ENCODE measurements at regions not wholly inside any gene's neighbourhood (a gene's known extent, or its start where the extent isn't known, plus 50 kb on each side); places are given as distances from the start of the nearest gene placed in this dataset.

DNA sequence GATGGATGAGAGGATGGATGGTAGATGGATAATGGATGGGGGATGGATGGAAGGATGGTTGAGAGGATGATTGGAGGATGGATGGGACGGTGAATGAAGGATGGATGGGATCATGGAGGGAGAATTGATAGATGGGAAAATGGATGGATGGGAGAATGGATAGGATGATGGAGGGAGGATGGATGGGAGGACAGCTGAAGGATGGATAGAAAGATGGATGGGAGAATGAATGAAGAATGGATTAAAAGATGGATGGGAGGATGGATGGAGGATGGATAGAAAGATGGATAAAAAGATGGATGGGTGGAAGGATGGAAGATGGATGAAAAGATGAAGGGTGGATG is 218.3 kb upstream of the IER5L start:
- DNase-seq: no peak

DNA sequence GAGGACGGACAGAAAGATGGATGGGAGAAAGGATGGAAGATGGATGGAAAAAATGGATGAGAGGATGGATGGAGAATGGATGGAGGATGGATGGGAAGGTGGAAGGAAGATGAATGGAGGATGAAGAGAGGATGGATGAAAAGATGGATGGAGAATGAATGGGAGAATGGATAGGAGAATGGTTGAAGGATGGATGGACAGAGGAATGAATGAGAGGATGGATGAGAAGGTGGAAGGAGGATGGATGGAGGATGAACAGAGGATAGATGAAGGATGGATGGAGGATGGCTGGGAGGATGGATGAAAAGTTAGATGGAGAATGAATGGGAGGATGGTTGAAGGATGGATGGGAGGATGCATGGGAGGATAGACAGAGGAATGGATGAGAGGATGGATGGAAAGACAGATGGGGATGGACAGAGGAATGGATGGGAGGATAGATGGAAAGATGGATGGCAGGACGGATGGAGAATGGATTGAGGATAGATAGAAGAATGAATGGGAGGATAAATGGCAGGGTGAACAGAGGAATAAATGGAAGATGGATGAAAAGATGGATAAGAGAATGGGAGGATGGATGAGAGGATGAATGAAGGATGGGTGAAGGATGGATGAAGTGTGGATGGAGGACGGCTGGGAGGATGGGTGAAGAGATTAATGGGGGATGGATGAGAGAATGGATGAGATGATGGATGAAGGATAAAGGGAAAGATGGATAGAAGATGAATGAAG is 217.7 kb upstream of the IER5L start:
- no peak for DNase-seq

DNA sequence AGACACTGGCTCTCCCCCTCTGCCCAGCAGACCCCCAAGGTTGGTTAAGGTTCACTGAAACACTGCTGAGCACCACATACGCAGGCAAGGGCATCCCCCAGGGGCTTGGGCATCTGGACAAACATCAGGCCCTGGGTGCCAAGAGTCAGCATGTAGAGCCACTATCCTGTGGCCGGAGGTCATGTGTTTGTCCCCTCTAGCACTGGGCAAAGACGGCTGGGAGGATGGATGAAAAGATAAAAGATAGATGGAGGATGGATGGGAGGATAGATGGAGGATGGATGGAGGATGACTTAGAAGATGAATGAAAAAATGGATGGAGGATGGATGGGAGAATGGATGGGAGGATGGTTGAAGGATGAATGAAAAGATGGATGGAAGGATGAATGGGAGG is 216.8 kb upstream of the IER5L start:
- no peak for DNase-seq

DNA sequence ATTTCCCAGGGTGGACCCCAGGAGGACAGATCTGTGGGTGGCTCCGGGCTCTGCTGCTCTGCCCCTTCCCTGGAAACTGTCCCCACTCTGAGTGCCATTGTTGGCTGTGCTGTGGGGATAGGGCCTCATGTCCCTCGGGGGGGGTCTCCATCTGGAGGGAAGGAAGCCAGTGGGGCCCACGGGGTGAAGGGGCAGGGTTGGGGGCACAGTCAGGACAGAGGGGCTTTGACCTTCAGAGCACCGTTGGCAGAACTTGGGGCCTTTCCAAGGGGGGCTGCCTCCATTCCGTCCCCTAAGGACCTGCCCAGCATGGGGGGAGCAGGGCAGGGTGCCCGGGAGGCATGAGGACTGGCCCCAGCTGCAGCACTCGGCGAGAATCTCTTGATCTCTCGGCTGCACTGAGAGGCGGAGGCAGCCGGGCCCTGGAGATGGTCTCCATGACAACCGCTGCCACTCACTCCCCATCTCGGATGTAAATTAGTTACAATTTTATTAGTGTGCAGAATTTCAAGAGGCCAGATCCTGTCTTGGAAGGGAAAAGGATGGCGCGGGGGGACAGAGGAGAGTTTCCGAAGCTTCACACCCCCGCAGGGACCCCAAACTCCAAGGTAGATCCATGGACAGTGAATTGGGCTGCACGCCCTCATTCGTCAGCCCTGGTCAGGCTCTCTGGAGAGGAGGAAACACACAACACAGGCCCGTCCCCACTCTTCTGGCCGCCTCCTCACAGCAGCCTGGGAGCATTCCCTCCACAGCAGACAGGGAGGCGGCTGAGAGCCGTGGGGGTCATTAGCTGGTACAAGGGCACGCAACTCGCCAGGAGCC is 216.2 kb upstream of the IER5L start:
- no peak for DNase-seq

DNA sequence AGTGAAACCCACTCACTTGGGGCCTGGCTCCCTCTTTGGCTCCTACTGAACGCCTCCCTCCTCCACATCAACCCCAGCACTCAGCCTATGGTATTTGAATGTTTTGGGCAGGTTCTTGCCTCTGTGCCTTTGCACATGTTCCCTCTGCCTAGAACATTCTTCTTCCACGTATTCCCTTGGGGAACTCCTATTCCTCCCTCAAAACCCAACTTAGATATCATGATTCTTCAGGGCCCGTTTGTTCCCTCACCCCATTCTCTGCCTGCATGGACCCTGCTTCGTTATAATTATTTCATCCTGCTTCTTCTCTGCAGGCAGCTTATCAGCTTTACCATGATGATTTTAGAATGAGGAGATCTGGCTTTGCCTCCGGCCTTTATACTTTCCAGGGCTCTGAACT is 215.0 kb upstream of the IER5L start:
- no peak for DNase-seq

DNA sequence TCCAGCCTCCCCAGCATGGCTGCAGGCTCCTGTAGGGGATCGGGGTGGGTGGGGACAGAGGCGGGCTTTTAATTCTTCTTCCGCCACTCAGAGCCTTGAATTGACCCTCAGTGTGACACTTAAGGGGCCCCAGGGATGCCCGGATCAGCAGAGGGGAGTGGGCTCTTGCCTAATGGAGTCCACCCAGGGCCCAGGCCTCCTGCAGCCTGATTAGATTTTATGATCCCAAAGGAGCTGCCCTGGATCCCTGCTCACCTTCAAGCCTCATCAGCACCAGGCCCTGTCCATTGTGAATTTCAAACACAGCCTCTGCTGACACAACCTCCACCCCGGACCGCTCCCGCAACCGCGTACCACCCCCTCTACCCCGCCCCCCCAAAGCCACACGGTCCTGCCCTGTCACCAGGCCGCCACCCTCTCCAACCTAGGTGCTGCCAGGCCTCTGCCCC is 214.1 kb upstream of the IER5L start:
- no peak for DNase-seq

DNA sequence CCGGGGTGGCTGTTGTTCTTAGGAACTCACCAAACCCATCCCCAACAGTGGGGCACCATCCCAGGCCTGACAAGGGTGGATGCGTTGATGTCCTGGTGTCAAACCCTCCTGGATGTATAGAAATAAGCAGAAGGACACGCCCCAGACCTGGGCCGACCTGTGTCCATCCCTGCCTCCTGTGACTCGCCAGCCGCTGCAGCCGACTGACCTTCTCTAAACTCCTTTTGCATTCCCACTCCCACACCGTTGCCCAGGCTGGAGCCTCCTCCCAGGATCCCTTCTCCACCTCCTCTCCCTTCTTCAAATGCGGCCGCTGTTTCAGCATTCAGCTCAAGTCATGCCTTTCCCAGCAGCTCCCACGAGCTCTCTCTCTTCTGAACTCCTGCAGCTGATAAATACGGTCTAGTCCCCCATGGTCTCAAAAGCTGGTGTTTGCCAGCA is 213.2 kb upstream of the IER5L start:
- DNase-seq: no peak

DNA sequence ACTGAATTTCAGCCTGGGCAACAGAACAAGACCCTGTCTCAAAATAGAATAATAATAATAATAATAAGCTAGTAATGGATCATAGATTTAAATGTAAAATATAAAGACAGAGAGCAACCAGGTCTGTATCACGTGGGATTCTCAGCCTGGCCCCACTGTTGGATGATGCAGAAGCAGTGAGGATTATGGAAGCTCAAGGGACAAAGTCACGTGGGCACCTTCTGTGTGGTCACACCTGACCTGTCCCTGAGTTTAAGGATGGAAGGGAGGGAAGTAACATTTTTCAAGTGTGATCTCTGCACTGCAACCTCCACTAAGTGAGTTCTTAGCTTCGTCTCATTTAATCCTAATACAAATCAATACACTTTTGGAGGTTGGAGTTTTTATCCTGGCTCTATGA is 212.5 kb upstream of the IER5L start:
- no peak for DNase-seq

DNA sequence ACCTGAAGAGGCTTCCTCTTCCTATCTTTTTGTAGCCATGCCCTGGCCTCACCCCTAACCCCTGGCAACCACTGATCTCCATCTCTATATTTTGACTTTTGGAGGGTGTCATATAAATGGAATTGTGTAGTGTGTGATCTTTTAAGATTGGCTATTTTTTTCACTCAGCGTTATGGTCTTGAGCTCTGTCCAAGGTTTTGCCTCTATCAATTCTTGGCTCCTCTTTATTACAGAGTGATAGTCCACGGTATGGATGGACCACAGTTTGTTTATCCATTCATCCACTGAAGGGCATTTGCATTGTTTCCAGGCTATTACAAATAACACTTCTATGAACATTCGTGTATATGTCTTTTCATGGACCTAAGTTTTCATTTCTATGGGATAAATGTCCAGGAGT is 209.8 kb upstream of the IER5L start:
- DNase-seq: no peak

DNA sequence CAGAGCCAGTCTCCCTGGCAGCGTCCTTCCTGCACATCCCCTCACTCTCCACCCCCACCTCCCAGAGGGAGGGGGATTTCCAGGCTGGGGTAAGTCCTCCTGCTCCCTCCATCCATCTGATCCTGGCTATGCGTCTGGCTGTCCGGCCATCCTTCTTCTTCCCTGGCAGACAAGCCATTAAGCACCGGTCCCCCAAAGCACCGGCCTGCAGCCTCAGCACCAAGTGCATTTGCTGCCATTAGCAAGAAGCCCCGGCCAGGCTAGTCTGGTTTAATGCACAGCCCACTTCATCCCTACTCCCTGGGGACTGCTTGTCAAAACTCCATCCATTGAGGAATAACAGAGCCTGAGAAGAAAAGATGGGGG is 208.7 kb upstream of the IER5L start:
- no peak for DNase-seq

DNA sequence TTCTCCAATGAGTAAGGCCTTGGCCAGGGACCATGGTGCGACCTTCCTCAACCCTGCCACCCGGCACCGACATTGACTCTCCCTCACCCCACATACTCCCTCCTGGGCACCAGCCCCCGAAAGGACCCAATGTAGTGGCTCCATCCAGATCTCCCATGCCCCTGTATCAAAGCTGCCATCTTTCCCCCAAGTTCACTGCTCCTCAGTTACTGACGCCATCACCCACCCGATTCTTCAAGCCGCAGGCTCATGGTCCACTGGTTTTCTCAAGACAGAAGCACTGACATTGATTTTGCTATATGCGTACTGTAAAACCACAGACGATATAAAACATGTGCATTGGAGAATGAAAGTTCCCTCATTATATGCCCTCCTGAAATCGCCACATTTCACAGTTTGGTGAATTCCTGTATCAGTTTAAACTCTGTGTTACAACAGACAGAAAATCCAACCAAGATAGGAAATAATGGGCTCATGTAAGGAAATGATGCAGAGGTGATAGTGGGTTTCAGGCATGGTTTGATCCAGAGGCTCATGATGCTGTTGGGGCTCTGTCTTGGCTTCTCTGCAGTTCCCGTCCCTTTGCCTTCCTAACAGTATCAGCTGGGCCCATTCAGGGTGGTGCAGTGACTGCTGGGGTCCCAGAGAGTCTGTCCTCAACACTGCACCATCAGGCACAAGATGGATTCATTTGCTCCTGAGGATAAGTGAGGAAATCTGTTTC is 207.3 kb upstream of the IER5L start:
- no peak for DNase-seq

DNA sequence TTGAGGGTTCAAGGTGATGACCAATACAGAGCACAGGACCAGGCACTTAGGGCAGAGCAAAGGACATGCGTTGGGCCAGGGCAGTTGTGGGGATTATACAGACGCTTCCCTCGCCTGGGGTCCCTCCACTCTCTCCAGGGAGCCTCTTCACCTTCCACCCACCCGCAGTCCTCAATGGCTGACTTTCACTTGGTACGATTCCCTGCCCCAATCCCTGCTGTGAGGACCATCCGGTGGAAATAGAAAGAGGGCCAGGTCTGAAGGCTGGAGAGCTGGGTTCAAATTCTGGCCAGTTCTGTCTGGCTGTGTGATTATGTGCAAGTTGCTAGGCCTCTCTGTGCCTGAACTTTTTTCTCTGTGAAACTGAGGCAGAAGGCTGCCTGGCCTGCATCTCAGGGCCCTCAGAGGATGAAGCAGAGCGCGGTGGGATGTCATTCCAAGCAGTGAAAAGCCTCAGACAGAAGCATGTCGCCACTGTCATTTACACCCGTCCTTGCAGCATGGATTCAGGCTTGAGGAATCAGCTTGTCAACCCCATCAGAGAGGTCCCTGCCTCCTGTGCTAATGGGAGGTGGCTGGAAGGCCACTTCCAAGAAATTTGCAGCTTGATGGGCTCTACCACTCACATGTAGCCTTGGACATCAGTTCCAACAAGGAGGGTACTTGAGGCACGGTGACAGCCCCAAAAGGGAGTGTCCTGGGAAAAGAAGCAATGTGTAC is 206.6 kb upstream of the IER5L start:
- no peak for DNase-seq

DNA sequence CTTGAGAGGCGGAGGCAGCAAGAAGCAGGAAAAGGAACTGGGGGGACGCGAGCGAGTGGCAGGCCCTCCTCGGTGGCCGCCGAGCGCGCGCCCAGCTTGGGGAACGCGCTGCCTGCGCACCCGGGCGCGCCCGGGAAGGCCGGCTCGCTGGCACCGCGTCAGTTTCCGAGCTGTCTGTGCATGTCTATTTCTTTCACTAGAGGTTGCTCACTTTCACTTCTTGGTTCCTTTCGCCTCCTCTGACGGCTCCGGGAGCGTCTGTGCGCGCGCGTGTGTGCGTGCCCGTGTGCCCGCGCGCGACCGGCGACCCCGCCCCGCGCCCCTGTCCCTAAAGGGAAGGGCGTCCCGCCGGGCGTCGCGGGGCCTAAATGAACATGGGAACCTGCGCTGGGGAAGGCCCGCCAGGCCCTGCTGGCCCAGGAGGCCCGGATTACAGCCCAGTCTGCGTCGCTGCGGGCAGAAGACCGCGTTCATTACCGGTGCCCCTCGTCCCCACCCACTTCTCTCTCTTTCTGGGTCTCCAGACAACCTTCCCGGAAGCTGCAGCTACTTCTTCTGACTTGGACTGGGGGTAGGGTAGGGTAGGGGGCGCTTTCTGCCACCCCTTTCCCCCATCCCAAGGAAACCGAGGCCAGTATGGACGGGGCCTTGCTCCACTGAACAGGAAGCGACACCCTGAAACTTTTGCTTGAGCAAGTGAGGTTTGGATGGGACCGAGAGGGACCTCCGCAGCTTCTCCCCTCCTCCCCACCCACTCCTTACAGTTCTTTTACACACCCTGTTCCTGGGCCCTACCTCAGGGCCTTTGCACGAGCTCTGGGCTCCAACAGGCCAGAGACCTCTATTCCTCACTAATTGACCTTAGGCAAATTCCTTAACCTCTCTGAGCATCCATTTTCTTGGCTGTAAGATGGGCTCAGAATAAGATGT is 205.8 kb upstream of the IER5L start:
- no peak for DNase-seq

DNA sequence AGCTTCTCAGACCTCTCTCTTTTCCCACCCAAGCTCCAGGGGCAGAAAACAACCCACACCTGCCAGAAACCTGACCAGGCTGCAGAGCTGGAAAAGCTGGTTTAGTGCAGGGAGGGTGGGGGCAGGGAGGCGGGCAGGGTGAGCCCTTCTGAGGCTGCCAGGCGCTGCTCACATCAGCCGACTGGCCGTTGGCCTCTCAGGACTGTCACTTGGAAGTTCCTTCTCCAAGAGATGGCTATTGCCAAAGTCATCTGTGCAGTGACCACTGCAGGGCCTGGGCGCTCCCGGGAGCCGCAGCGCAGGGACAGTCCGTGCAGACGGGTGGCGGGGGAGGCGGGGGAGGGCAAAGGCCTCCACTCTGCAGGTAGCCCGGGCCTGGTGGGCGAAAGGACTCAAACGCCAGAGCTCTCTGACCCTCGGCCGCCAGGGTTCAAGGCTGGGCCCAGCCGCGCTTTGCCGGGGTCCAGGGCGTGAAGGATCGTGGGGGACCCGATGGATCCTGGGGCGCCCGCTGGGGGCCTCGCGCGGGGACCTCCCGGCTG is 205.0 kb upstream of the IER5L start:
- no peak for DNase-seq

DNA sequence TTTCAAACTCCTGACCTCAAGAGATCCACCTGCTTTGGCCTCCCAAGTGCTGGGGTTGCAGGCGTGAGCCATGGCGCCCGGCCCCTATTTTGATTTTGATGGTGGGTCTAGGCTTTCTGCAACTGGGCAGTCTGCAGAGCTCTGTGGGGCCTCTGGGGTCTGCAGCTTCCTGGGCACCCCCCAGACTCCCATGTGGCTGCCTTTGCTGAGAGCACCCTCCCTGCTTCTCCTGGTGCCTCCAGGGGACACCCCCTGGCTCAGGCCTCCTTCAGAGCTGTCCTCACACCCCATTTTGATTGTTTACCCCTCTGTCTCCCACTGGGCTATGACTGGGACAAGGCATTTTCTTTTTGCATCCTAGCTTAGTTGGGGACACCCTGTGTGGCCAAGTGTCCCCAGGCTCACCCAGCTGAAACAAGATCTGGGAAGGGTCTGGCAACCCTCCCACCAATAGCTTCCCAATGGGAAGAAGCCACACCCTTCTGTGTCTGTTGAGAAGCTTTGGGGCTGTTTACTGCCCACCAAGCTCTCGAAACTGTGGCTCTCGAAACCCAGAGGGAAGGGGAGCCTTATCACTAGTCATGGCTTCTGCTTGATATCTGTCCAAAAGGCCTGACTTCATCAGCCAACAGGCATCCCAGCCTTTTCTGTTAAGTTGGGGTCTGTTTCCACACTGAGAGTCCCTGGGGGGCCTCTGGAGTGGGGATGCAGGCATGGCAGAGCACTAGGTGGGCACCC is 204.4 kb upstream of the IER5L start:
- DNase-seq: no peak

DNA sequence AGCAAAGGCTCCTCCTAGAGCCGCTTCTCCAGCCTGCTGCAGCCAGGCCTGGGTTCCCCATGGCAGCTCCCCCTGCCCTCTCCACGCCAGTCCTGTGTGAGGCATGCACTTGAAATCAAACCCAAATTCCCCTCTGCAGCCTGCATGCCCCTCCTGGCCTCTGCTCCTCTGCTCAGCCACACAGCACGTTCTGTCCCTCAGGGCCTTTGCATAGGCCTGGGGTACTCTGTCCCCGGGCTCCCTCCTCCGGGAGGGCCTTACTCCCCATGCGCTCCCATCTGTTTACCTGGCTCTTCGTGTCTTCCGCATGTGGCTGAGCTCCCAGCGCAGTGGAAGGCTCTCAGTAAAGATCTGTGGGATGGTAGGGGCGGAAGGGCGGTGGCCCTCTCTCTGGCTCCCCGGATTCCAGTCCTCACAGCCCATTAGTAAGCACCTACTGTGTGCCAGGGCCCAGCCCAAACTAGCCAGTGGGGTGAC is 203.5 kb upstream of the IER5L start:
- DNase-seq: no peak

DNA sequence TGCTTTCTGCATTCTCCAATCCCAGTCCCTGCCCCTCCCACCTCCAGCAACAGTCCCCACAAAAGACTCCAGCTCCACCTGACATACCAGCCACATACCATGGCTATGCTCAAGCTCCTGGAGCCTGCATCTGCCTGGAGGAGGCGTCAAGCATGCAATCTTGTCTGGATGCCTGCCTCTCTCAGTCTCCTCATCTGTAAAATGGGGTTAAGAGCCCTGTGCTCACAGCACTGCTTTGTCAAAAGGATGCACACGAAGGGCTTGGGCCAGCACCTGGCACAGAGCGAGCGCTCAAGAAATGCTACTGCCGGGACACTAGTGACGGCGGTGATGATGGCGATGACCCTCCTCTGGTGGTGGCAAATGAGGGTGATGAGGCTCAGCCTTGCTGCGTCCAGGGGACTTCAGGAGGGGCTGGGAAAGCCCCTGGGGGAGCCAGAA is 202.9 kb upstream of the IER5L start:
- no peak for DNase-seq

DNA sequence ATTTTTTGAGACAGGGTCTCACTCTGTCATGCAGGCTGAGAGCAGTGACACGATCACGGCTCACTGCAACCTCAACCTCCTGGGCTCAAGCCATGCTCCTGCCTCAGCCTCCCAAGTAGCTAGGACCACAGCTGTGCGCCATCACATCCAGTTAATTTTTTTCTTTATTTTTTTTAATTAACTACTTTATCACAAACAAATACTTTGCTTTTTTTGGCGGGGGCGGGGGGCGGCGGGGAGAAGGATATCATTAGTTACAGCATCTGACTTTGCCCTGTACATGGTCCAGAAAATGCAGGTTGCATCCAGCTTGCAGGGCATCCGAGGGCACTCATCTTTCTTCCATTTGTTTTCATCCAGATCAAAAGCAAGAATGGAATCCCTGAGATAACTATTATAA is 201.8 kb upstream of the IER5L start:
- no peak for DNase-seq

DNA sequence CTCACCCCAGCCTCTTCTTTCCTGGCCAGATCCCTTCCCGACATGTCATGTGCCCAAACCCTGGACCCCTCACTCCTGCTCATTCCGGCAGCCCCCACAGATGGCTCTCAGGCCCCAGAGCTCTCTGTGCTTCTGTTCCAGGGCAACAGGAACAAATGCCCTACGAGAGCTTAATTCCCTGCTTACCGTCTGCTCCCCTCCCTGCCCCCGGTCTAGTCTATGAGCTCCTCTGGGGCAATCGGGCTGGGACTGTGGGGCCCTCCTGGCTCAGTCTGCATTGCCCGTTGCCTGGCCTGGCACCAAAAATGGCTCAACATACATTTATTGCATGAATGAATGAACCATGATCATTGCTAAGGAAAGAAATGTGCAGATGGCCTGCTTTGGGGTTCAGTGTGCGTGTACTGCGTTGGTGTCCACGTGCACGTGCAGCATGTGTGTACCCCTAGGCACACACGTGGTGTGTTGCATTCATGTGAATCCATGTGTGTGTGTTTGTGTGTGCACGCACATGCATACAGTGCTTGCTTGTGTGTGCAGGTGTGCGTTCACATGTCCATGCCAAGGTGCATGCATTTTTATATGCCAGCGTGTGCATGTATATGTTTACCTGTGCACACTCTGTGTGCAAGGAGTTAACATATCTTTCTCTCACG is 201.2 kb upstream of the IER5L start:
- no peak for DNase-seq

DNA sequence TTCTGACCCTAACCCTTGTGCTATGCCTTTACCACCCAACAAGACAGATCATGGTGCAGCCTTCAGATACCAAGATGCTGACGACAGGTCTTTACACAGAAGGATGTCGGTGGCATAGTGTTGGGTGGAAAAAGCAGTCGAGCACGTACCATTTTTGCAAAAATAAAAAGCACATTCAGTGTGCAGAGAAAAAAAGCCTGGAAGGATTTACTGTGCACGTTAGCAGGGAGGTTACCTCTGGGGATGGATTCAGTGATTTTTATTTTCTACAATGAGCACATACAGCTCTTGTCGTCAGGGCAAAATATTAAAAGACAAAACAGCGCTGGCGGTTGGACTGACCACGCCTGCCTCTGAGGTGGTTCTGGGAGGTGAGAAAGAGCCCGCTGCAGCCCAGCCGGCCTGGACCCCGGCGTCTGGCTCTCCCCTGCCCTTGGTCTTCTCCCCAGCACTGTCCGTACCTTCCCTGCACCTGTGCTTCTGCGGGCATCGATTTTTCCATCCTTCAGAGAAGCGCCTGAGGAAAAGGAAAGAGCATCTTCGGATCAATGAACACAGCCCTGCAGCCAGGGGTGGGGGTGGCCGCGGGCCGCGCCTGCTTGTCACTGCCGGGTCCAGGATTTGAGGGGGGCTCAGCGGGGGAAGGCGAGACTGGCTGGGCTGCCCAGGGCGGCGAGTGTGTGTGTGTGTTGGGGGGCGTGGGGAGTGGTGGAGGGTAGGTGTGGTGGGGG is 200.0 kb upstream of the IER5L start:
- DNase-seq: no peak
